ENCODE measurements at regions not wholly inside any gene's neighbourhood (a gene's known extent, or its start where the extent isn't known, plus 50 kb on each side); places are given as distances from the start of the nearest gene placed in this dataset.
A peak's percentile ranks its signal among the peaks of the same experiment; 100 is the strongest.

GRCh38 chr13:108156749-108157148 is 58.6 kb downstream of the LIG4 start:
- 90% methylated on average over 5 of the region's 5 CpGs for WGBS
- no peaks in the 10 kb centered on the region for H3K27me3 ChIP-seq
- intact Hi-C loops (cut with DNase I), result loop anchor here (5.0 kb wide), 1 partner anchor 949 kb away; no protein-coding TSS in a partner anchor
- TF ChIP-seq CTCF (IDR thresholded peaks at IDR 0.05), result no peak
- TF ChIP-seq POLR2AphosphoS5 (IDR thresholded peaks at IDR 0.05), result no peak
- TF ChIP-seq EP300 (IDR thresholded peaks at IDR 0.05), result no peak
- no peak for TF ChIP-seq POLR2A (IDR thresholded peaks at IDR 0.05; ENCODE audit: low read depth)
- H3K36me3 ChIP-seq, result no peaks in the 10 kb centered on the region
- DNase-seq (ENCODE audit: extremely low spot score), result no peak
- no peak overlapping the region for H3K4me3 ChIP-seq
- H3K4me1 ChIP-seq, result no peaks in the 10 kb centered on the region
- peaks cover 0 to 5% (median 0%) of the 10 kb centered on the region in 4 donors for H3K9me3 ChIP-seq
- H3K27ac ChIP-seq (replicated peaks in 1 of 4), result no peak overlapping the region

- TF ChIP-seq POLR2AphosphoS5 (IDR thresholded peaks at IDR 0.05) (no peak), CTCF (IDR thresholded peaks at IDR 0.05) (peak; percentile 56 to 88 (median 78)), POLR2A (IDR thresholded peaks at IDR 0.05; ENCODE audit: low read depth) (no peak)
- Histone ChIP-seq H3K4me3 (no peak overlapping the region), H3K9me3 (peaks cover 0 to 5% (median 0%) of the 10 kb centered on the region in 4 donors), H3K36me3 (no peaks in the 10 kb centered on the region), H3K27me3 (no peaks in the 10 kb centered on the region), H3K4me1 (no peaks in the 10 kb centered on the region), H3K27ac (replicated peaks in 1 of 4) (no peak overlapping the region)
- no peak for DNase-seq (ENCODE audit: extremely low spot score)
- intact Hi-C loops (cut with DNase I), result loop anchor here (5.0 kb wide), 1 partner anchor 948 kb away; no protein-coding TSS in a partner anchor
- 41% methylated on average over 16 of the region's 16 CpGs for WGBS
These were observed 59.9 kb downstream of the LIG4 start for GRCh38 chr13:108155185-108156106.

- intact Hi-C loops (cut with DNase I), result no loop called here
- no peaks in the 10 kb centered on the region for H3K36me3 ChIP-seq
- WGBS, result 93% methylated on average over 1 of the region's 1 CpG
- peaks cover 0 to 5% (median 0%) of the 10 kb centered on the region in 4 donors for H3K9me3 ChIP-seq
- H3K27me3 ChIP-seq, result no peaks in the 10 kb centered on the region
- no peaks in the 10 kb centered on the region for H3K4me1 ChIP-seq
- H3K4me3 ChIP-seq, result no peak overlapping the region
- TF ChIP-seq EP300 (IDR thresholded peaks at IDR 0.05) (no peak), CTCF (IDR thresholded peaks at IDR 0.05) (no peak), POLR2AphosphoS5 (IDR thresholded peaks at IDR 0.05) (no peak), POLR2A (IDR thresholded peaks at IDR 0.05; ENCODE audit: low read depth) (no peak)
- no peak for DNase-seq (ENCODE audit: extremely low spot score)
- H3K27ac ChIP-seq (replicated peaks in 1 of 4), result no peak overlapping the region
These were observed 60.9 kb downstream of the LIG4 start for GRCh38 chr13:108154421-108154858.

- TF ChIP-seq POLR2A (IDR thresholded peaks at IDR 0.05; ENCODE audit: low read depth) (no peak), EP300 (IDR thresholded peaks at IDR 0.05) (no peak), CTCF (IDR thresholded peaks at IDR 0.05) (no peak), POLR2AphosphoS5 (IDR thresholded peaks at IDR 0.05) (no peak)
These were observed 68.7 kb downstream of the LIG4 start for GRCh38 chr13:108146642-108147041.

More at GRCh38 chr13:108146642-108147041, 68.7 kb downstream of the LIG4 start:
- Histone ChIP-seq H3K4me1 (no peaks in the 10 kb centered on the region), H3K27me3 (no peaks in the 10 kb centered on the region), H3K4me3 (no peak overlapping the region), H3K36me3 (no peaks in the 10 kb centered on the region), H3K27ac (replicated peaks in 1 of 4) (no peak overlapping the region), H3K9me3 (no peaks in the 10 kb centered on the region)
- intact Hi-C loops (cut with DNase I), result no loop called here
- WGBS, result 48% methylated on average over 2 of the region's 2 CpGs
- DNase-seq (ENCODE audit: extremely low spot score), result no peak
